GM23248 (cell line): ENCODE measurements at regions not wholly inside any gene's neighbourhood (a gene's known extent, or its start where the extent isn't known, plus 50 kb on each side); places are given as distances from the start of the nearest gene placed in this dataset.
"Not testable (repeated sequence)": the region's sequence is repeated elsewhere in the genome, so short reads cannot be mapped to it uniquely, and the experiment has no call there.

Experiments used
- DNase-seq: peaks from one replicate; pipeline ENCODE4 v3.0.0-alpha.2; 2015
- H2AFZ ChIP-seq: fragments of 200-600 bp; sonication (generic); 2 replicates; pipeline ENCODE4 v1.6.1; 2016; ENCODE audit warnings: antibody characterized with exemption
- H3F3A ChIP-seq: fragments of 200-600 bp; sonication (generic); 2 replicates; pipeline ENCODE4 v1.6.1; 2016; ENCODE audit warnings: mild to moderate bottlenecking, antibody characterized with exemption, mixed run types; ENCODE audit not compliant: insufficient read depth
- H3K27ac ChIP-seq: fragments of 200-600 bp; sonication (generic); 2 replicates; pipeline ENCODE4 v1.5.1; 2016; ENCODE audit warnings: mild to moderate bottlenecking
- H3K27me3 ChIP-seq: fragments of 200-600 bp; sonication (generic); replicated peaks from 2 replicates; pipeline ENCODE4 v1.6.1; 2016; ENCODE audit warnings: mild to moderate bottlenecking; ENCODE audit not compliant: insufficient read depth
- H3K36me3 ChIP-seq: fragments of 200-600 bp; sonication (generic); 2 replicates; pipeline ENCODE4 v1.6.1; 2016; ENCODE audit warnings: low read depth, mild to moderate bottlenecking
- H3K4me1 ChIP-seq: fragments of 200-600 bp; sonication (generic); 2 replicates; pipeline ENCODE4 v1.6.1; 2016; ENCODE audit warnings: mild to moderate bottlenecking; ENCODE audit not compliant: insufficient read depth
- H3K4me2 ChIP-seq: fragments of 200-600 bp; sonication (generic); one replicate; pipeline ENCODE4 v1.6.1; 2016; ENCODE audit warnings: mild to moderate bottlenecking; ENCODE audit not compliant: unreplicated experiment
- H3K4me3 ChIP-seq: fragments of 200-600 bp; sonication (generic); 2 replicates; pipeline ENCODE4 v1.5.1; 2016; ENCODE audit warnings: mild to moderate bottlenecking
- H3K79me2 ChIP-seq: fragments of 200-600 bp; sonication (generic); 2 replicates; pipeline ENCODE4 v1.6.1; 2016; ENCODE audit warnings: mild to moderate bottlenecking; ENCODE audit not compliant: insufficient read depth
- H3K9ac ChIP-seq: fragments of 200-600 bp; sonication (generic); 2 replicates; pipeline ENCODE4 v1.6.1; 2016; ENCODE audit warnings: mild to moderate bottlenecking
- H3K9me2 ChIP-seq: fragments of 200-600 bp; sonication (generic); 2 replicates; pipeline ENCODE4 v1.6.1; 2016; ENCODE audit warnings: mixed run types, mild to moderate bottlenecking, moderate library complexity; ENCODE audit not compliant: insufficient read depth
- H3K9me3 ChIP-seq: fragments of 200-600 bp; sonication (generic); one replicate; pipeline ENCODE4 v1.6.1; 2017; ENCODE audit warnings: low read depth
- H4K20me1 ChIP-seq: fragments of 200-600 bp; sonication (generic); 2 replicates; pipeline ENCODE4 v1.6.0; 2016; ENCODE audit not compliant: insufficient read depth
- EZH2 ChIP-seq: fragments of 200-600 bp; sonication (generic); IDR thresholded peaks from 2 replicates; pipeline ENCODE4 v1.6.1; 2018; ENCODE audit warnings: antibody characterized with exemption, mild to moderate bottlenecking; ENCODE audit not compliant: insufficient read depth, poor library complexity, severe bottlenecking
- EZH2phosphoT487 ChIP-seq: fragments of 200-600 bp; sonication (generic); IDR thresholded peaks from 2 replicates; pipeline ENCODE4 v1.6.1; 2018; ENCODE audit warnings: antibody characterized with exemption, moderate library complexity, mild to moderate bottlenecking, low read depth; ENCODE audit not compliant: insufficient read depth
- WGBS, 2 experiments: methylation state at CpG; one replicate each; pipeline ENCODE4 v1.1.6; 2015 to 2017; ENCODE audit warnings: low lambda C conversion rate in 2 of 2, low coverage in 1 of 2; ENCODE audit errors: missing lambda C conversion rate in 2 of 2; 5-methylcytosine and 5-hydroxymethylcytosine counted together
- in situ Hi-C: fragments of 300-500 bp; cut with MboI; formaldehyde crosslinking; loops from 2 replicates; pipeline ENCODE4 v1.15.0; 2020

- no peaks in the 10 kb centered on the region for H3K4me1 ChIP-seq
Measured at GRCh38 chr20:47849596-47849995, 64.3 kb upstream of the SULF2 start.

GRCh38 chr20:47849006-47849405 lies 63.7 kb upstream of the SULF2 start:
- Histone ChIP-seq H2AFZ (no peak overlapping the region), H3F3A (no peaks in the 10 kb centered on the region), H4K20me1 (no peaks in the 10 kb centered on the region), H3K4me1 (no peaks in the 10 kb centered on the region), H3K9me3 (no peaks in the 10 kb centered on the region), H3K79me2 (no peaks in the 10 kb centered on the region), H3K9ac (no peak overlapping the region), H3K36me3 (no peaks in the 10 kb centered on the region), H3K9me2 (no peaks in the 10 kb centered on the region), H3K27ac (no peak overlapping the region), H3K4me2 (no peak overlapping the region), H3K27me3 (no peaks in the 10 kb centered on the region; the same call in 1 of the 2 replicates), H3K4me3 (no peak overlapping the region)
- no peak for DNase-seq
- TF ChIP-seq EZH2phosphoT487 = no peak
- no peak for TF ChIP-seq EZH2
- 68% methylated on average over 15 of the region's 15 CpGs for WGBS, 2 experiments
- in situ Hi-C loops = no loop called here

More at GRCh38 chr20:47849596-47849995, 64.3 kb upstream of the SULF2 start:
- Histone ChIP-seq H3K4me2 (no peak overlapping the region), H3K9ac (no peak overlapping the region), H2AFZ (no peak overlapping the region), H3K27me3 (no peaks in the 10 kb centered on the region; the same call in 1 of the 2 replicates), H3K79me2 (no peaks in the 10 kb centered on the region), H3K9me2 (no peaks in the 10 kb centered on the region), H3F3A (no peaks in the 10 kb centered on the region), H4K20me1 (no peaks in the 10 kb centered on the region), H3K36me3 (no peaks in the 10 kb centered on the region), H3K27ac (no peak overlapping the region), H3K4me3 (no peak overlapping the region), H3K9me3 (no peaks in the 10 kb centered on the region)
- no peak for TF ChIP-seq EZH2phosphoT487
- TF ChIP-seq EZH2 = no peak
- DNase-seq = no peak
- in situ Hi-C loops = no loop called here
- WGBS, 2 experiments = 33 to 34% methylated on average over 2 of the region's 2 CpGs

GRCh38 chr20:47848534-47848933 lies 63.3 kb upstream of the SULF2 start:
- H2AFZ ChIP-seq, H3K27ac ChIP-seq, DNase-seq, H4K20me1 ChIP-seq, H3K9me2 ChIP-seq, H3K79me2 ChIP-seq, in situ Hi-C loops, H3K9me3 ChIP-seq, H3K4me3 ChIP-seq, H3K4me2 ChIP-seq, H3K27me3 ChIP-seq, H3F3A ChIP-seq, H3K9ac ChIP-seq, H3K36me3 ChIP-seq, H3K4me1 ChIP-seq: not testable (repeated sequence)
- 45 to 65% methylated on average over 4 of the region's 4 CpGs for WGBS, 2 experiments

- DNase-seq = no peak
- no peaks in the 10 kb centered on the region for H3K79me2 ChIP-seq
- no peaks in the 10 kb centered on the region; the same call in 1 of the 2 replicates for H3K27me3 ChIP-seq
Measured at GRCh38 chr20:47847884-47848485, 62.7 kb upstream of the SULF2 start.

GRCh38 chr20:47847220-47847619 lies 61.9 kb upstream of the SULF2 start:
- H3K79me2 ChIP-seq, H2AFZ ChIP-seq, in situ Hi-C loops, H3K4me3 ChIP-seq, H3K9ac ChIP-seq, H4K20me1 ChIP-seq, H3K9me2 ChIP-seq, H3K27ac ChIP-seq, H3K36me3 ChIP-seq, H3F3A ChIP-seq, H3K9me3 ChIP-seq, H3K27me3 ChIP-seq, H3K4me2 ChIP-seq, H3K4me1 ChIP-seq, DNase-seq: not testable (repeated sequence)
- WGBS, 2 experiments = 30 to 34% methylated on average over 6 to 7 of the region's 7 CpGs

More at GRCh38 chr20:47847884-47848485, 62.7 kb upstream of the SULF2 start:
- no peak overlapping the region for H3K9ac ChIP-seq
- no peaks in the 10 kb centered on the region for H3F3A ChIP-seq
- H3K4me3 ChIP-seq = no peak overlapping the region
- in situ Hi-C loops = no loop called here
- H3K9me3 ChIP-seq = no peaks in the 10 kb centered on the region
- TF ChIP-seq EZH2 = no peak
- no peak for TF ChIP-seq EZH2phosphoT487
- H2AFZ ChIP-seq = no peak overlapping the region
- no peaks in the 10 kb centered on the region for H4K20me1 ChIP-seq
- WGBS, 2 experiments = 63 to 71% methylated on average over 8 of the region's 8 CpGs
- no peak overlapping the region for H3K4me2 ChIP-seq
- H3K36me3 ChIP-seq = no peaks in the 10 kb centered on the region
- no peak overlapping the region for H3K27ac ChIP-seq
- H3K4me1 ChIP-seq = no peaks in the 10 kb centered on the region
- H3K9me2 ChIP-seq = no peaks in the 10 kb centered on the region

GRCh38 chr20:47846651-47847050 lies 61.4 kb upstream of the SULF2 start:
- H3K9ac ChIP-seq, H3K79me2 ChIP-seq, DNase-seq, H2AFZ ChIP-seq, H3K36me3 ChIP-seq, H3K4me3 ChIP-seq, H3K9me3 ChIP-seq, in situ Hi-C loops, H3K27me3 ChIP-seq, H3K4me2 ChIP-seq, H3K4me1 ChIP-seq, H4K20me1 ChIP-seq, H3K9me2 ChIP-seq, H3K27ac ChIP-seq, H3F3A ChIP-seq: not testable (repeated sequence)
- 8 to 17% methylated on average over 10 of the region's 10 CpGs for WGBS, 2 experiments

- H3K4me2 ChIP-seq, DNase-seq, H3F3A ChIP-seq, H3K27me3 ChIP-seq, H2AFZ ChIP-seq, H3K27ac ChIP-seq, H3K9me2 ChIP-seq, H3K9ac ChIP-seq, in situ Hi-C loops, H3K36me3 ChIP-seq, H3K79me2 ChIP-seq, H3K4me3 ChIP-seq, H3K9me3 ChIP-seq, H3K4me1 ChIP-seq, H4K20me1 ChIP-seq: not testable (repeated sequence)
- WGBS, 2 experiments = 61 to 68% methylated on average over 10 of the region's 10 CpGs
Measured at GRCh38 chr20:47845382-47845977, 60.2 kb upstream of the SULF2 start.
